GM12892 (cell line): ENCODE measurements at regions not wholly inside any gene's neighbourhood (a gene's known extent, or its start where the extent isn't known, plus 50 kb on each side); places are given as distances from the start of the nearest gene placed in this dataset.

ENCODE experiments used
- POLR2AphosphoS5 ChIP-seq: IDR thresholded peaks from 2 replicates; pipeline ENCODE4 v1.6.1; 2011; ENCODE audit warnings: low read depth, low read length, control low read depth
- TAF1 ChIP-seq: IDR thresholded peaks from 2 replicates; pipeline ENCODE4 v1.6.1; 2011; ENCODE audit warnings: low read depth, mild to moderate bottlenecking, control low read depth, low read length, borderline replicate concordance

DNA sequence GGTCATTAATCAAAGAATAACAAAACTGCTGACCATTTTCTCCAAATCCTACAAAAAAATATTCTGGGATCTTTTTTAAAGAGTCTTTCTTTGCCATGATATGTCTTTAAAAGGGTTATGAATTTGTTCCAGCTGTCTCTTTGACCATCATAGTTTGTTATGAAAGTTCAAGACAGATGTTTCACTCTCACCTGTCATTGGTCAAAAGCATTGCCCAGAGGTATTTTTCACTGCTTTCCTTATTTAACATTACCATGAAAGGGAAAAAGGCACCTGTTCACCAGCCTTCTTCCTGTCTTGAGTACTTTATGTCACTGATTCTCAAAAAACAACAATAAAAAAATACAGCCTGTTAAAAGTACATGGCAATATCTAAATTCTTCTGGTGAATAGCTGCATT is 643.8 kb downstream of the FAT4 start:
- no peak for TF ChIP-seq TAF1
- TF ChIP-seq POLR2AphosphoS5, result no peak
